Medulla oblongata (tissue), 1 donor: ENCODE measurements at regions not wholly inside any gene's neighbourhood (a gene's known extent, or its start where the extent isn't known, plus 50 kb on each side); places are given as distances from the start of the nearest gene placed in this dataset.

ENCODE experiments used
- DNase-seq: peaks from one replicate; pipeline ENCODE4 v3.0.0-alpha.2; 2015; ENCODE audit errors: extremely low spot score

GRCh38 chr5:136811086-136811485, 445.7 kb upstream of the TRPC7 start:
- no peak for DNase-seq

GRCh38 chr5:136810261-136810801, 445.0 kb upstream of the TRPC7 start:
- DNase-seq = no peak

- DNase-seq = no peak
These were observed 444.0 kb upstream of the TRPC7 start for GRCh38 chr5:136809382-136809781.

- DNase-seq = no peak
These were observed 443.4 kb upstream of the TRPC7 start for GRCh38 chr5:136808756-136809155.

GRCh38 chr5:136805466-136805865, 440.1 kb upstream of the TRPC7 start:
- no peak for DNase-seq

GRCh38 chr5:136802383-136802782, 437.0 kb upstream of the TRPC7 start:
- peak; percentile 29 for DNase-seq

- no peak for DNase-seq
These were observed 434.5 kb upstream of the TRPC7 start for GRCh38 chr5:136799806-136800372.

- no peak for DNase-seq
These were observed 428.0 kb upstream of the TRPC7 start for GRCh38 chr5:136793300-136793699.

- DNase-seq = no peak
These were observed 416.1 kb upstream of the TRPC7 start for GRCh38 chr5:136781464-136781863.

GRCh38 chr5:136780518-136780917, 415.2 kb upstream of the TRPC7 start:
- no peak for DNase-seq

GRCh38 chr5:136776022-136776927, 410.9 kb upstream of the TRPC7 start:
- DNase-seq = no peak

GRCh38 chr5:136772491-136772890, 407.1 kb upstream of the TRPC7 start:
- DNase-seq = no peak

- peak; percentile 76 for DNase-seq
These were observed 404.7 kb upstream of the TRPC7 start for GRCh38 chr5:136769900-136770684.

GRCh38 chr5:136769093-136769492, 403.7 kb upstream of the TRPC7 start:
- no peak for DNase-seq

GRCh38 chr5:136768457-136768856, 403.1 kb upstream of the TRPC7 start:
- no peak for DNase-seq

- DNase-seq = no peak
These were observed 401.1 kb upstream of the TRPC7 start for GRCh38 chr5:136766456-136766855.

GRCh38 chr5:136764601-136765000, 399.3 kb upstream of the TRPC7 start:
- no peak for DNase-seq

- DNase-seq = no peak
These were observed 398.2 kb upstream of the TRPC7 start for GRCh38 chr5:136763548-136763947.

GRCh38 chr5:136754216-136754615, 388.9 kb upstream of the TRPC7 start:
- peak; percentile 78 for DNase-seq

- DNase-seq = no peak
These were observed 385.0 kb upstream of the TRPC7 start for GRCh38 chr5:136750224-136750862.

GRCh38 chr5:136749016-136749415, 383.7 kb upstream of the TRPC7 start:
- DNase-seq = no peak

GRCh38 chr5:136743052-136743451, 377.7 kb upstream of the TRPC7 start:
- no peak for DNase-seq
